Sigmoid colon (tissue), 6 donors: ENCODE measurements at regions not wholly inside any gene's neighbourhood (a gene's known extent, or its start where the extent isn't known, plus 50 kb on each side); places are given as distances from the start of the nearest gene placed in this dataset.

Experiments used
- DNase-seq: peaks from one replicate; pipeline ENCODE4 v3.0.0-alpha.2; 2019
- H3K27ac ChIP-seq, 4 donors: fragments of 200-600 bp; sonication (generic); one replicate each; pipeline ENCODE4 v1.5.1; 2016 to 2019; ENCODE audit warnings: mild to moderate bottlenecking in 1 of 4
- H3K27me3 ChIP-seq, 3 donors: fragments of 200-600 bp; sonication (generic); one replicate each; pipeline ENCODE4 v1.5.1; 2019; ENCODE audit warnings: mild to moderate bottlenecking in 1 of 3
- H3K36me3 ChIP-seq, 4 donors: fragments of 200-600 bp; sonication (generic); one replicate each; pipeline ENCODE4 v1.5.1; 2016 to 2019
- H3K4me1 ChIP-seq, 4 donors: fragments of 200-600 bp; sonication (generic); one replicate each; pipeline ENCODE4 v1.5.1; 2017 to 2019
- H3K4me3 ChIP-seq, 4 donors: fragments of 200-600 bp; sonication (generic); one replicate each; pipeline ENCODE4 v1.5.1; 2017 to 2019; ENCODE audit warnings: mild to moderate bottlenecking in 2 of 4, moderate library complexity in 1 of 4
- H3K9me3 ChIP-seq, 4 donors: fragments of 200-600 bp in 3 of 4; sonication (generic) in 3 of 4; one replicate each; pipeline versions ENCODE4 v1.5.1 to v1.6.1; 2013 to 2019
- CTCF ChIP-seq, 4 experiments: fragments of 450-650 bp in 3 of 4; fragments of 200-600 bp in 1 of 4; IDR thresholded peaks; one replicate each; pipeline ENCODE4 v1.5.1; 2016 to 2019; ENCODE audit warnings: antibody characterized with exemption in 4 of 4, mild to moderate bottlenecking in 3 of 4, moderate library complexity in 2 of 4
- EP300 ChIP-seq, 4 donors: sonication (generic); formaldehyde crosslinking; IDR thresholded peaks; one replicate each; pipeline ENCODE4 v1.6.1; 2017; ENCODE audit warnings: antibody characterized with exemption in 4 of 4
- POLR2A ChIP-seq, 2 donors: fragments of 450-650 bp; IDR thresholded peaks; one replicate each; pipeline ENCODE4 v1.6.1; 2016; ENCODE audit warnings: antibody characterized with exemption in 2 of 2, mild to moderate bottlenecking in 2 of 2, moderate library complexity in 2 of 2
- POLR2AphosphoS5 ChIP-seq, 4 donors: sonication (generic); formaldehyde crosslinking; IDR thresholded peaks; one replicate each; pipeline ENCODE4 v1.6.1; 2017; ENCODE audit warnings: antibody characterized with exemption in 4 of 4
- WGBS, 2 donors: extraction: QIAGEN DNeasy Blood & Tissue Kit; methylation state at CpG; one replicate each; pipeline ENCODE4 v1.1.7; 2013; 5-methylcytosine and 5-hydroxymethylcytosine counted together
- intact Hi-C: fragments of 100-400 bp; cut with DNase I; formaldehyde crosslinking; loops from one replicate; pipeline ENCODE4 v1.15.1; 2023
- donor health status: healthy with polysubstance abuse.
- donor health status: healthy.

- Histone ChIP-seq H3K4me3 (no peak overlapping the region), H3K36me3 (no peaks in the 10 kb centered on the region), H3K4me1 (no peaks in the 10 kb centered on the region), H3K9me3 (peaks cover 0 to 2% (median 0%) of the 10 kb centered on the region in 4 donors), H3K27ac (no peak overlapping the region), H3K27me3 (no peaks in the 10 kb centered on the region)
- TF ChIP-seq POLR2AphosphoS5 (IDR thresholded peaks at IDR 0.05) (no peak), EP300 (IDR thresholded peaks at IDR 0.05) (no peak), POLR2A (IDR thresholded peaks at IDR 0.05) (no peak), CTCF (IDR thresholded peaks at IDR 0.05) (no peak)
- DNase-seq: no peak
- intact Hi-C loops: no loop called here
These were observed 1887.4 kb downstream of the PCDH9 start for GRCh38 chr13:65342541-65343337.

GRCh38 chr13:65339241-65339640 is 1890.9 kb downstream of the PCDH9 start:
- H3K36me3 ChIP-seq: no peaks in the 10 kb centered on the region
- no peaks in the 10 kb centered on the region for H3K9me3 ChIP-seq
- no peak overlapping the region for H3K27ac ChIP-seq
- no peaks in the 10 kb centered on the region for H3K27me3 ChIP-seq
- H3K4me3 ChIP-seq: no peak overlapping the region
- TF ChIP-seq POLR2A (IDR thresholded peaks at IDR 0.05): no peak
- no peaks in the 10 kb centered on the region for H3K4me1 ChIP-seq
- no peak for DNase-seq
- WGBS, 2 donors: 73 to 82% methylated on average over 3 of the region's 3 CpGs
- intact Hi-C loops: no loop called here

GRCh38 chr13:65336916-65337315 is 1893.2 kb downstream of the PCDH9 start:
- no peaks in the 10 kb centered on the region for H3K4me1 ChIP-seq
- no peaks in the 10 kb centered on the region for H3K27me3 ChIP-seq
- no peaks in the 10 kb centered on the region for H3K9me3 ChIP-seq
- H3K27ac ChIP-seq: no peak overlapping the region
- no peaks in the 10 kb centered on the region for H3K36me3 ChIP-seq
- DNase-seq: no peak
- intact Hi-C loops: no loop called here
- no peak overlapping the region for H3K4me3 ChIP-seq
- TF ChIP-seq EP300 (IDR thresholded peaks at IDR 0.05): no peak
- no peak for TF ChIP-seq CTCF (IDR thresholded peaks at IDR 0.05)
- TF ChIP-seq POLR2AphosphoS5 (IDR thresholded peaks at IDR 0.05): no peak
- TF ChIP-seq POLR2A (IDR thresholded peaks at IDR 0.05): no peak
- WGBS, 2 donors: 85 to 90% methylated on average over 1 of the region's 1 CpG

- H3K27ac ChIP-seq: no peak overlapping the region
- intact Hi-C loops: no loop called here
- TF ChIP-seq EP300 (IDR thresholded peaks at IDR 0.05) (no peak), CTCF (IDR thresholded peaks at IDR 0.05) (no peak), POLR2AphosphoS5 (IDR thresholded peaks at IDR 0.05) (no peak), POLR2A (IDR thresholded peaks at IDR 0.05) (no peak)
- WGBS, 2 donors: 77 to 84% methylated on average over 9 of the region's 9 CpGs
- H3K27me3 ChIP-seq: no peaks in the 10 kb centered on the region
- H3K36me3 ChIP-seq: no peaks in the 10 kb centered on the region
- H3K9me3 ChIP-seq: no peaks in the 10 kb centered on the region
- DNase-seq: peak; percentile 21
- no peaks in the 10 kb centered on the region for H3K4me1 ChIP-seq
- no peak overlapping the region for H3K4me3 ChIP-seq
These were observed 1893.9 kb downstream of the PCDH9 start for GRCh38 chr13:65336087-65336749.

GRCh38 chr13:65330691-65331090 is 1899.4 kb downstream of the PCDH9 start:
- TF ChIP-seq POLR2A (IDR thresholded peaks at IDR 0.05) (no peak), POLR2AphosphoS5 (IDR thresholded peaks at IDR 0.05) (no peak), EP300 (IDR thresholded peaks at IDR 0.05) (no peak), CTCF (IDR thresholded peaks at IDR 0.05) (no peak)
- H3K9me3 ChIP-seq: no peaks in the 10 kb centered on the region
- no peaks in the 10 kb centered on the region for H3K27me3 ChIP-seq
- intact Hi-C loops: no loop called here
- peak; percentile 54 for DNase-seq
- H3K27ac ChIP-seq: no peak overlapping the region
- no peak overlapping the region for H3K4me3 ChIP-seq
- no peaks in the 10 kb centered on the region for H3K4me1 ChIP-seq
- no peaks in the 10 kb centered on the region for H3K36me3 ChIP-seq
- 96 to 97% methylated on average over 14 of the region's 14 CpGs for WGBS, 2 donors
